Ectodermal cell (in vitro differentiated cells): ENCODE measurements at regions not wholly inside any gene's neighbourhood (a gene's known extent, or its start where the extent isn't known, plus 50 kb on each side); places are given as distances from the start of the nearest gene placed in this dataset.
"Not testable (repeated sequence)": the region's sequence is repeated elsewhere in the genome, so short reads cannot be mapped to it uniquely, and the experiment has no call there.

Experiments used
- H3K27ac ChIP-seq: 2 replicates; pipeline ENCODE4 v1.7.0; 2013; ENCODE audit warnings: mild to moderate bottlenecking, low read depth, low read length; ENCODE audit not compliant: insufficient read depth, poor library complexity, severe bottlenecking
- H3K27me3 ChIP-seq: 2 replicates; pipeline ENCODE4 v1.7.0; 2013; ENCODE audit warnings: mild to moderate bottlenecking, low read length; ENCODE audit not compliant: insufficient read depth, control insufficient read depth, poor library complexity, severe bottlenecking
- H3K36me3 ChIP-seq: one replicate; pipeline ENCODE4 v1.7.0; 2013; ENCODE audit warnings: low read length; ENCODE audit not compliant: control insufficient read depth, insufficient read depth
- H3K4me1 ChIP-seq: one replicate; pipeline ENCODE4 v1.7.0; 2013; ENCODE audit warnings: low read length; ENCODE audit not compliant: control insufficient read depth, insufficient read depth
- H3K4me3 ChIP-seq: 2 replicates; pipeline ENCODE4 v1.7.0; 2013; ENCODE audit warnings: low read depth, low read length, control low read depth; ENCODE audit not compliant: insufficient read depth
- H3K9me3 ChIP-seq: 2 replicates; pipeline ENCODE4 v1.7.0; 2013; ENCODE audit warnings: mild to moderate bottlenecking, low read length, moderate library complexity; ENCODE audit not compliant: control insufficient read depth
- WGBS, 2 experiments: methylation state at CpG; one replicate each; pipeline ENCODE4 v1.1.7; 2013; ENCODE audit warnings: missing lambda C conversion rate in 2 of 2; 5-methylcytosine and 5-hydroxymethylcytosine counted together

DNA sequence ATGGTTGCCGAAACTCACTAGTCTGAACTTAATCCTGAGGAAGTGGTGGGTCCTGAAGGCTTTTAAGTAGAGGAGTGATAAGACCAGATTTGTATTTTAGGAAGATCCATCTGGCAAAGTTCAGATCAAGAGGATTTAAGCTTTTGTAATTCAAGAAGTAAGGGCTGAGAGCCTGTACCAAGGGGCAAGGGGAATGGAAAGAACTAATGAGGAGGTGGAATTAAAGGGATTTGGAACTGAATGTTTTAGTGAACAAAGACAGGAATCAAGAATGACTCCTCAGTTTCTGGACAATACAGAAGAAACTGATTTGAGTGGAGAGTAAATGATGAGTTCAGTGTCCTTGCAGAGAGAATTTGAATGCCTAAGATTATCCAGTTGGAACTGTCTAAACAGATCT lies 249.0 kb downstream of the C7orf25 start:
- WGBS, 2 experiments: 76 to 77% methylated on average over 1 of the region's 1 CpG
- H3K27ac ChIP-seq: no peak overlapping the region
- H3K36me3 ChIP-seq: no peaks in the 10 kb centered on the region
- no peak overlapping the region for H3K4me3 ChIP-seq
- H3K4me1 ChIP-seq: no peaks in the 10 kb centered on the region
- H3K9me3 ChIP-seq: peaks cover 2% of the 10 kb centered on the region
- H3K27me3 ChIP-seq: no peaks in the 10 kb centered on the region

DNA sequence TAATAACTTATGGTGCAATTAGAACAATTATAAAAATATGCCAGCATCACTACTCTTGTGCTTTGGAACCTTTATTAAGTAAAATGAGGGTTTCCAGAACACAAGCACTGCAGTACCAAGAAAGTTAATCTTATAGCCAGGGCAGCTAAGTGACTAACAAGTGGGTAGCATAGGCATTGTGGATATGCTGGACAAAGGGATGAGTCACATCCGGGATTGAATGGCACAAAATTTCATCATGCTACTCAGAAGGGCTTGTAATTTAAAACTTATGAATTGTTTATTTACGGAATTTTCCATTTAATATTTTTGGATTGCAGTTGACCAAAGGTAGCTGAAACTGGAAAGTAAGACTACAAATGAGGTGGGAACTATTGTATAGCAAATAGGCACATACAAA lies 250.6 kb downstream of the C7orf25 start:
- Histone ChIP-seq H3K4me3 (no peak overlapping the region), H3K27ac (no peak overlapping the region)
- WGBS, 2 experiments: 92 to 94% methylated on average over 2 of the region's 2 CpGs

DNA sequence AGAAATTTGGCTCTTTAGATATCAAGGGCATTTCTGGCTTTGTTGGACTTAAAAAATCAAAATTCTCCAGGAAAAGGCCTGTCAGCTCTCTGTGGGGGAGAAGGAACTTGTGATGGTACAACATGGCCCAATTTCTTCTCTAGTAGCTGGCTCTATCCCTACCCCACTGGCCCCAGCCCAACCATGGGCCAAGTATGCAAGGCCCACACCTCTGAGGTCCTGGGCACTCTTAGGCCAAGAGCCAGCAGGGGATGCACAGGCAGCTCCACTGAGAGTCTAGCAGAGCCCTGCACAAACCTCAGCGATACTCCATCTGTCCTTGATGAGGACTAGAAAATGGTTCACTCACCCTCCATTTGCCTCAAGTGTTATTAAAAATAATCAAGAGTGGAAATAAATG lies 261.2 kb downstream of the C7orf25 start:
- H3K36me3 ChIP-seq: no peaks in the 10 kb centered on the region
- 0% methylated on average over 1 of the region's 1 CpG for WGBS, 2 experiments
- peaks cover 9% of the 10 kb centered on the region for H3K4me1 ChIP-seq
- no peak overlapping the region for H3K4me3 ChIP-seq
- H3K9me3 ChIP-seq: no peaks in the 10 kb centered on the region
- H3K27ac ChIP-seq: no peak overlapping the region
- no peaks in the 10 kb centered on the region for H3K27me3 ChIP-seq

More for the DNA sequence above, 250.6 kb downstream of the C7orf25 start:
- no peaks in the 10 kb centered on the region for H3K36me3 ChIP-seq
- no peaks in the 10 kb centered on the region for H3K4me1 ChIP-seq
- H3K27me3 ChIP-seq: no peaks in the 10 kb centered on the region
- H3K9me3 ChIP-seq: no peaks in the 10 kb centered on the region

DNA sequence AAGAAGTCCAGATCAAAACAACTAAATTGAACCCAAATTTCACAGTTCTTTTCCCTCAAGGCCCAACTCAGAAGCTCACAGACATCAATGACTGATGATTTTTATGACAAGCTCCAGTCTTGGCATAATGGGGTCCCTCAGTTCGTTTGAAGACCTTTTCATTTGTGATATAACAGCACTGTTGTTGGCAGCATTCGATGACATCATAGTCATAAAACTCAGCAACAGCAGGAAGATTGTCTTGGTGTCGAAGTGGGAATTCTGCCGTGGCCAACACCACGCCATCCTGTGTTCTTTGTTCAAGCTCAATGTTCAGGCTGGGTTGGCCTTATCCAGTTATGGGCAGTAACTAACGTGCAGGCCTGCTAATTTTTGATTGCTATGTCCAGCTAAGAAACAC lies 261.7 kb downstream of the C7orf25 start:
- Histone ChIP-seq H3K4me1 (peaks cover 9% of the 10 kb centered on the region), H3K9me3 (no peaks in the 10 kb centered on the region), H3K27me3 (no peaks in the 10 kb centered on the region), H3K4me3 (no peak overlapping the region), H3K36me3 (no peaks in the 10 kb centered on the region), H3K27ac (no peak overlapping the region)
- WGBS, 2 experiments: 92 to 93% methylated on average over 6 of the region's 6 CpGs

DNA sequence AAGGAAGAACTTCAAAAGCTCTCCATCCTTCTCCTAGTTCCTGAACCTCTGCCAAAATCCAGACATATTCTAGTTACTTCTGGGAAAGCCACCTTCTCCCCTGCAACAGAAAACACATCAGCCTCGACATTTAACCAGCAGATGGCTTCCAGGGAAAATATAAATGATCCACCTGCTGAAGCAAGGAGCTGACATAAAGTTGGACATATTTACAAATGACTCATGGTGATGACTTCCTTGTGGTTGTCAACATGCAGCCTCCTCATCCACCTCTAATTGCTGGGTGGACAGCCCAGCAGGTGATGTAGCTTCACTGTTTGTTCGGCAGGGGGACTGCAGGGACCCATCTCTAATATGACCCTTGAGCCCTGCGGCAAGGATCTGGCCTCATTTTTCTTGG lies 266.0 kb downstream of the C7orf25 start:
- peaks cover 6% of the 10 kb centered on the region for H3K4me1 ChIP-seq
- no peaks in the 10 kb centered on the region for H3K36me3 ChIP-seq
- no peak overlapping the region for H3K27ac ChIP-seq
- no peaks in the 10 kb centered on the region for H3K27me3 ChIP-seq
- H3K4me3 ChIP-seq: no peak overlapping the region
- no peaks in the 10 kb centered on the region for H3K9me3 ChIP-seq
- 96% methylated on average over 3 of the region's 3 CpGs for WGBS, 2 experiments

DNA sequence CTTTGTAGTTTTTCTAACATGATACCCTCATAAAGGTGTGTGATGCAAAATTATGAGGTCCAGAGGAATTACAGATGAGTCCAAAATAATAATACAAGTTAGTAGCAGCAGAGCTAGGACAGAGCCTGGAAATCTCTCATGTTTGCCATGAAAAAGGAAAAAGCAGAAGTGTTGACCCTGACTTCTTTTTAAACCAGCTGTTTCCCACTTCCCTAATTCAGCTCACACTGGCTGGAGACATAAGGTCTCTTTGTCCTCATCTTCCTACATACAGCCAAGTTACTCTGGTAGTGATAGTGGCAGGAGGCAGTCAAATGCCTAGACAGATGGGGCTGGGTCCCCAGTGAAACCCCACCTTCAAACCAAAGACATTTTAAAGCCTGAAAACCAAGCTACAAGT lies 269.2 kb downstream of the C7orf25 start:
- Histone ChIP-seq H3K36me3 (no peaks in the 10 kb centered on the region), H3K4me3 (no peak overlapping the region), H3K4me1 (no peaks in the 10 kb centered on the region), H3K9me3 (no peaks in the 10 kb centered on the region), H3K27ac (no peak overlapping the region), H3K27me3 (no peaks in the 10 kb centered on the region)

DNA sequence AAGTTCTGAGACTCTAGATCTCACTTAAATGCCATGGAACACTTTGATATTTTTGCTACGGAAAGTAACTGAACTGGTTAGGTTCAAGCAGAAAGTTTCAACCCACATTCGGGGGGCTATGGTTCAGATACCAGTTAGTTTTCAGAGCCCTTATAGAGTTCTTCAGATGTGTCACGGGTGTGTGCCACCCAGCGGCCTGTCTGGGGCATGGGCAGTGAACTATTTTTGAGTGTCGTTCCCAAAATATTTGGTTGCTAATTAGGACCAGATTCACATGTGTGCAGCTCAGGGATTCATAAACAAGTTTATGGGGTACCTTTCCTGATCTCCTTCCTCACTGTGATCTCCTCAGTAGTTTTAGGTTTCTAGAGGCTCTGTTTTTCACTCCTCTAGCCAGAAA lies 271.9 kb downstream of the C7orf25 start:
- Histone ChIP-seq H3K4me1 (no peaks in the 10 kb centered on the region), H3K27ac (no peak overlapping the region), H3K9me3 (no peaks in the 10 kb centered on the region)

DNA sequence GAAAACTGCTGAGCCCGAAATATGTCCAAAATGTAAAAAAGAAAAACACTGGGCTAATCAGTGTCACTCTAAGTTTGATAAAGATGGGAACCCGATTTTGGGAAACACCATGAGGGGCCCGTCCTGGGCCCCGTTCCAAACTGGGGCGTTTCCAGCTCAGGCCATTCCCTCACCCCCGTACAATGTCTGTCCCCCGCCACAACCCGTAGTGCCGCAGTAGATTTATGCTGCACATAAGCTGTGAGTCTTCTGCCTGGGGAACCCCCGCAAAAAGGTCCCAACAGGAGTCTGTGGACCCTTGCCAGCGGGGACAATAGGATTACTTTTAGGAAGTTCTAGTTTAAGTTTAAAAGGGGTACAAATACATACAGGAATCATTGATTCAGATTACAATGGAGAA lies 275.5 kb downstream of the C7orf25 start:
- not testable (repeated sequence) for H3K27ac ChIP-seq, H3K4me1 ChIP-seq, H3K36me3 ChIP-seq, H3K4me3 ChIP-seq, H3K9me3 ChIP-seq, H3K27me3 ChIP-seq
- 95 to 96% methylated on average over 11 of the region's 11 CpGs for WGBS, 2 experiments

More for the DNA sequence above, 271.9 kb downstream of the C7orf25 start:
- WGBS, 2 experiments: 93 to 95% methylated on average over 5 of the region's 5 CpGs
- Histone ChIP-seq H3K27me3 (no peaks in the 10 kb centered on the region), H3K36me3 (no peaks in the 10 kb centered on the region), H3K4me3 (no peak overlapping the region)

DNA sequence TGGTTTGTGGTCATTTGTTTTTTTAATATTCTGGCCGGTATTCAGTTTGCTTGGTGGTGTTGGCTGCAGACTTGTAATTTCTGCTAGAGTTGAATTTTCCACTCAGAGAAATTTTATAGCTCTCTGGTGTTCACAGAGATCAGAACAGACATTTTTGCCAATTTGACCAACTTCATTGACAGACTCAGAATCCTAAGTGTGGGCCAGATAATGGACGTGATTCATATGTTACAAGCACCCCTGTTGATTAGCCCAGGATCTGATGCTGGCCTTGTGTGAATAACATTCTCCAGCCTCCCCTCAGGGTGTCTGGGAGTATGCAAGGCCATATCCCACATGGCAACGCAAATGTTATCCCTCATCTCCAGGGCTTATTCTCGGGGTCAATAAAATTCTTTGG lies 283.8 kb downstream of the C7orf25 start:
- no peaks in the 10 kb centered on the region for H3K36me3 ChIP-seq
- no peak overlapping the region for H3K27ac ChIP-seq
- peaks cover 2% of the 10 kb centered on the region for H3K9me3 ChIP-seq
- WGBS, 2 experiments: 88 to 94% methylated on average over 4 of the region's 4 CpGs
- no peaks in the 10 kb centered on the region for H3K27me3 ChIP-seq
- no peak overlapping the region for H3K4me3 ChIP-seq
- H3K4me1 ChIP-seq: no peaks in the 10 kb centered on the region

DNA sequence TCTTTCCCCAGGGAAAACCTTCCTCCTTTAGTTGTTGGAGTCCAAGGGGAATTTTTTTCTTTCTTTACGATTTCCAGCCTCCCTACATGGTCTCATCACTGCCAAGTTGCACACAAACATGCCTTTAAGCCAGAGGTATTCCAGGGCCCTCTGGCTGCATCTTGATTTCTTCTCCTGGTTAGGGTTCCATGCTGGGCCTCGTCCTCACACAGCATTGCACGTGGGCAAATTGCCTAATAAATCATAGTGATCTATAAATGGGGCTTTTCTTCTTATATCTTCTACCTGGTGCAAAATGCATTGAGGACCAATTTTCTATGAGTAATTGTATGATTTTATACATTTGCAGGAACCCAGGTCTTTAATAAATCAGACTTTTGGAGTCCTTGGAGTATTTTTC lies 284.2 kb downstream of the C7orf25 start:
- H3K9me3 ChIP-seq: peaks cover 2% of the 10 kb centered on the region
- WGBS, 2 experiments: 91 to 96% methylated on average over 2 to 3 of the region's 3 CpGs
- no peak overlapping the region for H3K4me3 ChIP-seq
- H3K36me3 ChIP-seq: no peaks in the 10 kb centered on the region
- H3K27me3 ChIP-seq: no peaks in the 10 kb centered on the region
- H3K27ac ChIP-seq: no peak overlapping the region
- H3K4me1 ChIP-seq: no peaks in the 10 kb centered on the region

DNA sequence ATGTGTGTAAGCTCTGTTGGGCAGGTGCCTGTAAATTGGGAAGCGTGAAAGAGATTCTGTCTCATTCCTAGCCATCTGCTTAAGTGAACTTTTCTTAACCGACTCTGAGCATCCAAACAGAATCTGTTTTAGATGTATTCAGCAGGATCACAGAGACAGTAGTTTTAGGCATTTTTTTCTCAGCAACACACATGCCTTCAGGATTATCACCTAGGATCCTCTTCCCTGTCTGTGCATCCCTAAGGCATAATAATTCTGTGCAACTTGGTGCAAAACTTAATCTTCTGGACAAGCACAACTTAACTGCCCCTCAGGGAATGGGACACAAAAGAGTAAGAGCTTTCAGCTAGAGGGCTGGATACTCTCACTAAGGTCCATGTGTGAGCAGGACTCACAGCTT lies 284.8 kb downstream of the C7orf25 start:
- 89 to 93% methylated on average over 2 of the region's 2 CpGs for WGBS, 2 experiments
- Histone ChIP-seq H3K4me1 (no peaks in the 10 kb centered on the region), H3K27me3 (no peaks in the 10 kb centered on the region), H3K36me3 (no peaks in the 10 kb centered on the region), H3K4me3 (no peak overlapping the region), H3K9me3 (peaks cover 2% of the 10 kb centered on the region), H3K27ac (no peak overlapping the region)
